ENCODE measurements at regions not wholly inside any gene's neighbourhood (a gene's known extent, or its start where the extent isn't known, plus 50 kb on each side); places are given as distances from the start of the nearest gene placed in this dataset.

GRCh38 chr12:5258926-5259325 lies 173.0 kb upstream of the NTF3 start:
- TF ChIP-seq POLR2A (IDR thresholded peaks at IDR 0.05) (no peak), CTCF (IDR thresholded peaks at IDR 0.05 in 4 of 5, conservative IDR thresholded peaks at IDR 0.05 in 1 of 5) (no peak)

Data from gastrocnemius medialis (tissue), 4 donors.